SH-SY5Y (cell line): ENCODE measurements at regions not wholly inside any gene's neighbourhood (a gene's known extent, or its start where the extent isn't known, plus 50 kb on each side); places are given as distances from the start of the nearest gene placed in this dataset.

Experiments
- GATA2 ChIP-seq: IDR thresholded peaks from 2 replicates; pipeline ENCODE4 v1.6.1; 2011; ENCODE audit warnings: mild to moderate bottlenecking, low read depth, low read length
- GATA3 ChIP-seq: IDR thresholded peaks from 2 replicates; pipeline ENCODE4 v1.6.1; 2011; ENCODE audit warnings: low read depth, mild to moderate bottlenecking, low read length, moderate library complexity

DNA sequence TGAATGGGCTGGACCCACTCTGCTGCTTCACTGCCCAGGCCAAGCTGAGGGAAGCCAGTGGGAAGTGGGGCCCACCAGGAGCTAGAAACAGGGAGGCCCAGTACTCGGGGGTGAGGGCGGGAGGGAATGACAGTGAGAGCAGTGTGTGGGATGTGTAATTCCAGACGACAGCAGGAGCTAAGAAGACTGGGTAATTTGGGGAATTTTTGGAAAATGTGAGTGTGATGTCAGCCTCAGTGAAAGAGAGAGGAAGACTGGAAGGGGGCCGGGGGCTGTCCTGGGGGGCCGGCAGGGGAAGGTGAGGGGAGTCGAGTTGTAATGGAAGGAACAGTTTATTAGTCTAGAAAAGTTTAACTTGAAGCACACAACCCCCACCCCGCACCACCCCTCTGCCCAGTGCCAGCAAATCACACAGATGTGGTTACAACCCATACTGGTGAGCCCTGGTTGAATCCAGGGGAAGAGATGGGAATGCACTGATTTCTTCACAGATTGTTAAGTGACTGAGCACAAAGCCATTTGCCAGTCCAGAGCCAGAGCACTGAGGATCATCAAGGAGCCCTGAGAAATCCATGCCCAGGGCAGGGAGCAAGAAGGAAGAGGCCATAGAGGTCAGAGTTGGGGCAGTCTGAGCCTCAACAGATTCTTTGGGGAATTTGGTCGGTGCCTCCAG is 76.7 kb upstream of the PKDCC start:
- TF ChIP-seq GATA2 (no peak), GATA3 (no peak)
